GM19238 (cell line): ENCODE measurements at regions not wholly inside any gene's neighbourhood (a gene's known extent, or its start where the extent isn't known, plus 50 kb on each side); places are given as distances from the start of the nearest gene placed in this dataset.
"Not testable (repeated sequence)": the region's sequence is repeated elsewhere in the genome, so short reads cannot be mapped to it uniquely, and the experiment has no call there.

Experiments used
- DNase-seq: peaks from one replicate; pipeline ENCODE4 v3.0.0; 2011; ENCODE audit warnings: low spot score; ENCODE audit not compliant: insufficient read length

- no peak for DNase-seq
These were observed 74.6 kb downstream of the FEM1C start for GRCh38 chr5:115469904-115470516.

GRCh38 chr5:115467628-115468027 is 76.9 kb downstream of the FEM1C start:
- no peak for DNase-seq

GRCh38 chr5:115465431-115465830 is 79.1 kb downstream of the FEM1C start:
- no peak for DNase-seq

- no peak for DNase-seq
These were observed 80.6 kb downstream of the FEM1C start for GRCh38 chr5:115463983-115464382.

- no peak for DNase-seq
These were observed 82.9 kb downstream of the FEM1C start for GRCh38 chr5:115461506-115462290.

GRCh38 chr5:115461093-115461492 is 83.5 kb downstream of the FEM1C start:
- DNase-seq = no peak

- DNase-seq = no peak
These were observed 84.1 kb downstream of the FEM1C start for GRCh38 chr5:115460472-115460871.

GRCh38 chr5:115459855-115460341 is 84.7 kb downstream of the FEM1C start:
- DNase-seq = no peak

GRCh38 chr5:115458416-115458815 is 86.2 kb downstream of the FEM1C start:
- DNase-seq = no peak

GRCh38 chr5:115458003-115458409 is 86.6 kb downstream of the FEM1C start:
- no peak for DNase-seq

- no peak for DNase-seq
These were observed 87.0 kb downstream of the FEM1C start for GRCh38 chr5:115457571-115457970.

- no peak for DNase-seq
These were observed 88.0 kb downstream of the FEM1C start for GRCh38 chr5:115456539-115457040.

GRCh38 chr5:115456056-115456455 is 88.5 kb downstream of the FEM1C start:
- no peak for DNase-seq

GRCh38 chr5:115455301-115455707 is 89.3 kb downstream of the FEM1C start:
- no peak for DNase-seq

GRCh38 chr5:115453391-115454095 is 91.0 kb downstream of the FEM1C start:
- no peak for DNase-seq

- DNase-seq = no peak
These were observed 91.9 kb downstream of the FEM1C start for GRCh38 chr5:115452536-115453235.

GRCh38 chr5:115452083-115452482 is 92.5 kb downstream of the FEM1C start:
- DNase-seq = no peak

GRCh38 chr5:115450741-115451140 is 93.8 kb downstream of the FEM1C start:
- DNase-seq = peak; percentile 5

- not testable (repeated sequence) for DNase-seq
These were observed 95.9 kb downstream of the FEM1C start for GRCh38 chr5:115448630-115449029.

- no peak for DNase-seq
These were observed 103.7 kb downstream of the FEM1C start for GRCh38 chr5:115440782-115441451.

GRCh38 chr5:115439639-115440038 is 104.9 kb downstream of the FEM1C start:
- no peak for DNase-seq
